HG02885 (cell line): ENCODE measurements at regions not wholly inside any gene's neighbourhood (a gene's known extent, or its start where the extent isn't known, plus 50 kb on each side); places are given as distances from the start of the nearest gene placed in this dataset.

Source experiments
- ATAC-seq: cut with Tn5 transposase; IDR thresholded peaks from one replicate; pipeline ENCODE4 v1.9.1; 2021; ENCODE audit warnings: mild to moderate bottlenecking; ENCODE audit not compliant: unreplicated experiment, poor library complexity

GRCh38 chr6:63371104-63371715, 51.4 kb upstream of the LGSN start:
- ATAC-seq, result no peak

- ATAC-seq, result no peak
Measured at GRCh38 chr6:63372951-63373533, 53.3 kb upstream of the LGSN start.

- ATAC-seq, result peak; percentile 54
Measured at GRCh38 chr6:63389191-63389844, 69.5 kb upstream of the LGSN start.

- no peak for ATAC-seq
Measured at GRCh38 chr6:63391203-63391970, 71.6 kb upstream of the LGSN start.

- ATAC-seq, result no peak
Measured at GRCh38 chr6:63392092-63392724, 72.4 kb upstream of the LGSN start.

GRCh38 chr6:63394656-63395308, 75.0 kb upstream of the LGSN start:
- no peak for ATAC-seq

- ATAC-seq, result no peak
Measured at GRCh38 chr6:63395381-63395780, 75.6 kb upstream of the LGSN start.

GRCh38 chr6:63403725-63404124, 83.9 kb upstream of the LGSN start:
- no peak for ATAC-seq

- no peak for ATAC-seq
Measured at GRCh38 chr6:63410435-63411426, 90.9 kb upstream of the LGSN start.

- ATAC-seq, result no peak
Measured at GRCh38 chr6:63415286-63415685, 95.5 kb upstream of the LGSN start.

GRCh38 chr6:63418741-63419140, 99.0 kb upstream of the LGSN start:
- no peak for ATAC-seq

GRCh38 chr6:63424636-63425035, 104.9 kb upstream of the LGSN start:
- no peak for ATAC-seq

- no peak for ATAC-seq
Measured at GRCh38 chr6:63425493-63425892, 105.7 kb upstream of the LGSN start.

GRCh38 chr6:63426844-63427243, 107.1 kb upstream of the LGSN start:
- ATAC-seq, result no peak

- no peak for ATAC-seq
Measured at GRCh38 chr6:63427951-63428350, 108.2 kb upstream of the LGSN start.

- no peak for ATAC-seq
Measured at GRCh38 chr6:63430985-63431519, 111.3 kb upstream of the LGSN start.

- no peak for ATAC-seq
Measured at GRCh38 chr6:63434943-63435342, 115.2 kb upstream of the LGSN start.

GRCh38 chr6:63436356-63436755, 116.6 kb upstream of the LGSN start:
- ATAC-seq, result no peak

- ATAC-seq, result no peak
Measured at GRCh38 chr6:63437058-63437457, 117.3 kb upstream of the LGSN start.
